ENCODE measurements at regions not wholly inside any gene's neighbourhood (a gene's known extent, or its start where the extent isn't known, plus 50 kb on each side); places are given as distances from the start of the nearest gene placed in this dataset.

GRCh38 chr3:6182909-6183308 is 678.0 kb upstream of the GRM7 start:
- TF ChIP-seq POLR2AphosphoS5 (IDR thresholded peaks at IDR 0.05), result no peak
- no peak for TF ChIP-seq CTCF (IDR thresholded peaks at IDR 0.05)
- no peak for TF ChIP-seq POLR2A (IDR thresholded peaks at IDR 0.05)
- no peak for TF ChIP-seq EP300 (IDR thresholded peaks at IDR 0.05)
